ENCODE measurements at regions not wholly inside any gene's neighbourhood (a gene's known extent, or its start where the extent isn't known, plus 50 kb on each side); places are given as distances from the start of the nearest gene placed in this dataset.
"Not testable (repeated sequence)": the region's sequence is repeated elsewhere in the genome, so short reads cannot be mapped to it uniquely, and the experiment has no call there.

DNA sequence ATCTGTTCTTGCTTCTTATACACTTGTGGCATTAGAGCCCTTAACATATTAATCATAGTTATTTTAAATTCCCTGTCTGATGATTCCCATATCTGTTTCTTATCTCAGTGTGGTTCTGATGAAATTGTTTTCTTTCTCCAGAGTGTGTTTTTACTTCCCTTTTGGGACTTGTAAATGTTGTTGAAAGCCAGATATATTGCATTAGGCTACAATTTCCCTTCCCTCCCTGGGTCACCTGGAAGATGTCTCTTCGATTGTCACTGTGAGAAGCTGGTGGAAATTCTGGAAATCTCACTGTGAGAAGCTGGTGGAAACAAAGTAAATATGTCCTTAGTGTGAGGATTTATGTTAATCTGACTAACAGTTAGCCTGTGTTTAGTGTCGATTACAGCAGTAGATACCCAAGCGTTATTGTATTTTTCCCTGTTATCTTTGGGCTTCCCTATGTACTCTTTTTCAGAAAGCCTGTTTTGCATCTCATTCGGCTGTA lies 717.3 kb downstream of the TRHDE start:
- ChIA-PET CTCF (no interaction called here), POLR2A (ENCODE audit: low non-redundant PET) (no interaction called here)
- DNase-seq (ENCODE audit: low spot score): no peak
- Histone ChIP-seq H3K27me3 (replicated peaks; ENCODE audit: insufficient read depth, low read depth, low read length, poor library complexity) (no peaks in the 10 kb centered on the region), H3K36me3 (ENCODE audit: insufficient read depth, low read length, poor library complexity, severe bottlenecking) (no peaks in the 10 kb centered on the region), H3K4me3 (ENCODE audit: low read depth, low read length, poor library complexity, severe bottlenecking) (no peak overlapping the region), H3K4me1 (ENCODE audit: insufficient read depth, low read length, poor library complexity, severe bottlenecking) (peaks cover 5% of the 10 kb centered on the region), H3K9me3 (ENCODE audit: low read depth, low read length, poor library complexity, severe bottlenecking) (no peaks in the 10 kb centered on the region), H3K27ac (ENCODE audit: low read depth, low read length, poor library complexity, severe bottlenecking) (no peak overlapping the region)
- intact Hi-C loops (cut with micrococcal nuclease; ENCODE audit: unreplicated experiment): no loop called here
- no TSS peak for BruUV-seq (replicated peaks)
- no peak for TF ChIP-seq CTCF (conservative IDR thresholded peaks at IDR 0.05; ENCODE audit: low read depth, low read length)
- TF ChIP-seq EZH2 (IDR thresholded peaks at IDR 0.05; ENCODE audit: borderline replicate concordance, low read depth, low read length, poor library complexity, severe bottlenecking): no peak

DNA sequence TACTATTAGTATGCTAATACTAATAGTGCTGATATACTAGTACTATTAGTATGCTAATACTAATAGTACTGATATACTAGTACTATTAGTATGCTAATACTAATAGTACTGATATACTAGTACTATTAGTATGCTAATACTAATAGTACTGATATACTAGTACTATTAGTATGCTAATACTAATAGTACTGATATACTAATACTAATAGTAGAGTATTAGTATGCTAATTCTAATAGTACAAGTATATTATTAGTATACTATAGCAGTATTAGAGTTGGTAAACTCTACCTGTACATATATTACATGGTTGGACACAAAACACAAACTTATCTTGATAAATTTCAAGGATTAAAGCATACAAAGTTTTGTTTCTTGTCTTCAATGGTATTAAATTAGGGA lies 722.9 kb downstream of the TRHDE start:
- H3K36me3 ChIP-seq (ENCODE audit: insufficient read depth, low read length, poor library complexity, severe bottlenecking); BruUV-seq (replicated peaks); H3K27ac ChIP-seq (ENCODE audit: low read depth, low read length, poor library complexity, severe bottlenecking); H3K27me3 ChIP-seq (replicated peaks; ENCODE audit: insufficient read depth, low read depth, low read length, poor library complexity); H3K9me3 ChIP-seq (ENCODE audit: low read depth, low read length, poor library complexity, severe bottlenecking); H3K4me3 ChIP-seq (ENCODE audit: low read depth, low read length, poor library complexity, severe bottlenecking); DNase-seq (ENCODE audit: low spot score); intact Hi-C loops (cut with micrococcal nuclease; ENCODE audit: unreplicated experiment); H3K4me1 ChIP-seq (ENCODE audit: insufficient read depth, low read length, poor library complexity, severe bottlenecking); CTCF ChIA-PET; POLR2A ChIA-PET (ENCODE audit: low non-redundant PET): not testable (repeated sequence)

DNA sequence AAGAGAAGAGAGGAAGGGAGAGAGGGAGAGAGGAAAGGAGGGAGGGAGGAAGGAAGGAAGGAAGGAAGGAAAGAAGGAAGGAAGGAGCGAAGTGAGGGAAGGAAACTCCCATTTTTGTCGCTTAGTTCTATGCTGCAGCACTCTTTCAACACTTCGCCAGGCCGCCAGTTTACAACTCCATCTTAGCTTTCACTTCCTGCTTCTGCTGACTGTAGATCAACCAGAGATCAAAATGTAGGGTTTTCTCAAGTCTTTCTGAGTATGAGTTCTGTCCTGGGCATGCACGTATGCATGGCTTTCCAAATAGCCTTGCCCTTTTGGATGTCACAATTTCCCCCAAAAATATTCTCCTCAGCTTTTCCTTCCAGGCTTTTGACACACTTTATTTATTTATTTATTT lies 723.4 kb downstream of the TRHDE start:
- POLR2A ChIA-PET (ENCODE audit: low non-redundant PET): no interaction called here
- DNase-seq (ENCODE audit: low spot score): no peak

GRCh38 chr12:73001806-73002205 lies 729.6 kb downstream of the TRHDE start:
- H3K27me3 ChIP-seq (replicated peaks; ENCODE audit: insufficient read depth, low read depth, low read length, poor library complexity); BruUV-seq (replicated peaks); DNase-seq (ENCODE audit: low spot score); H3K27ac ChIP-seq (ENCODE audit: low read depth, low read length, poor library complexity, severe bottlenecking); H3K4me1 ChIP-seq (ENCODE audit: insufficient read depth, low read length, poor library complexity, severe bottlenecking); POLR2A ChIA-PET (ENCODE audit: low non-redundant PET); intact Hi-C loops (cut with micrococcal nuclease; ENCODE audit: unreplicated experiment); H3K36me3 ChIP-seq (ENCODE audit: insufficient read depth, low read length, poor library complexity, severe bottlenecking); H3K4me3 ChIP-seq (ENCODE audit: low read depth, low read length, poor library complexity, severe bottlenecking); H3K9me3 ChIP-seq (ENCODE audit: low read depth, low read length, poor library complexity, severe bottlenecking); CTCF ChIA-PET: not testable (repeated sequence)

More for the DNA sequence above, 723.4 kb downstream of the TRHDE start:
- BruUV-seq (replicated peaks): no TSS peak
- no peak for TF ChIP-seq CTCF (conservative IDR thresholded peaks at IDR 0.05; ENCODE audit: low read depth, low read length)
- no peak for TF ChIP-seq EZH2 (IDR thresholded peaks at IDR 0.05; ENCODE audit: borderline replicate concordance, low read depth, low read length, poor library complexity, severe bottlenecking)
- H3K9me3 ChIP-seq (ENCODE audit: low read depth, low read length, poor library complexity, severe bottlenecking): no peaks in the 10 kb centered on the region
- H3K27me3 ChIP-seq (replicated peaks; ENCODE audit: insufficient read depth, low read depth, low read length, poor library complexity): no peaks in the 10 kb centered on the region
- CTCF ChIA-PET: no interaction called here
- H3K4me3 ChIP-seq (ENCODE audit: low read depth, low read length, poor library complexity, severe bottlenecking): no peak overlapping the region
- H3K4me1 ChIP-seq (ENCODE audit: insufficient read depth, low read length, poor library complexity, severe bottlenecking): no peaks in the 10 kb centered on the region
- H3K27ac ChIP-seq (ENCODE audit: low read depth, low read length, poor library complexity, severe bottlenecking): no peak overlapping the region
- intact Hi-C loops (cut with micrococcal nuclease; ENCODE audit: unreplicated experiment): no loop called here
- no peaks in the 10 kb centered on the region for H3K36me3 ChIP-seq (ENCODE audit: insufficient read depth, low read length, poor library complexity, severe bottlenecking)

- POLR2A ChIA-PET (ENCODE audit: low non-redundant PET); H3K4me3 ChIP-seq (ENCODE audit: low read depth, low read length, poor library complexity, severe bottlenecking); H3K4me1 ChIP-seq (ENCODE audit: insufficient read depth, low read length, poor library complexity, severe bottlenecking); intact Hi-C loops (cut with micrococcal nuclease; ENCODE audit: unreplicated experiment); H3K36me3 ChIP-seq (ENCODE audit: insufficient read depth, low read length, poor library complexity, severe bottlenecking); H3K9me3 ChIP-seq (ENCODE audit: low read depth, low read length, poor library complexity, severe bottlenecking); H3K27me3 ChIP-seq (replicated peaks; ENCODE audit: insufficient read depth, low read depth, low read length, poor library complexity); BruUV-seq (replicated peaks); DNase-seq (ENCODE audit: low spot score); CTCF ChIA-PET; H3K27ac ChIP-seq (ENCODE audit: low read depth, low read length, poor library complexity, severe bottlenecking): not testable (repeated sequence)
Measured at GRCh38 chr12:73002504-73002903, 730.3 kb downstream of the TRHDE start.

GRCh38 chr12:73009138-73009834 lies 737.1 kb downstream of the TRHDE start:
- CTCF ChIA-PET; BruUV-seq (replicated peaks); H3K4me3 ChIP-seq (ENCODE audit: low read depth, low read length, poor library complexity, severe bottlenecking); H3K27ac ChIP-seq (ENCODE audit: low read depth, low read length, poor library complexity, severe bottlenecking); H3K9me3 ChIP-seq (ENCODE audit: low read depth, low read length, poor library complexity, severe bottlenecking); H3K27me3 ChIP-seq (replicated peaks; ENCODE audit: insufficient read depth, low read depth, low read length, poor library complexity); intact Hi-C loops (cut with micrococcal nuclease; ENCODE audit: unreplicated experiment); POLR2A ChIA-PET (ENCODE audit: low non-redundant PET); H3K4me1 ChIP-seq (ENCODE audit: insufficient read depth, low read length, poor library complexity, severe bottlenecking); H3K36me3 ChIP-seq (ENCODE audit: insufficient read depth, low read length, poor library complexity, severe bottlenecking): not testable (repeated sequence)
- peak; percentile 39 for DNase-seq (ENCODE audit: low spot score)

Data from A673 (cell line).